RWPE1 (cell line): ENCODE measurements at regions not wholly inside any gene's neighbourhood (a gene's known extent, or its start where the extent isn't known, plus 50 kb on each side); places are given as distances from the start of the nearest gene placed in this dataset.
A peak's percentile ranks its signal among the peaks of the same experiment; 100 is the strongest.

ENCODE experiments used
- CTCF ChIA-PET: fragments of 350-600 bp; sonication (Branson Sonifier 250); formaldehyde crosslinking; extraction: SDS; loops from one replicate; lab custom pipeline; 2021; lab: Yijun Ruan, JAX
- POLR2A ChIA-PET: fragments of 400-600 bp; formaldehyde crosslinking; extraction: SDS; loops from one replicate; lab custom pipeline; 2020; ENCODE audit warnings: antibody characterized with exemption; ENCODE audit not compliant: low non-redundant PET; lab: Yijun Ruan, JAX
- DNase-seq: peaks from one replicate; pipeline ENCODE4 v3.0.0; 2012; ENCODE audit warnings: low spot score
- H3K27ac ChIP-seq: fragments of 450-650 bp; 2 replicates; pipeline ENCODE4 v1.5.1; 2017
- CTCF ChIP-seq: fragments of 450-650 bp; conservative IDR thresholded peaks from 2 replicates; pipeline ENCODE4 v1.5.1; 2017; ENCODE audit warnings: low read depth, mild to moderate bottlenecking

- peak; percentile 23 for DNase-seq
- CTCF ChIA-PET = no interaction called here
- POLR2A ChIA-PET = no interaction called here
- H3K27ac ChIP-seq = no peak overlapping the region
- no peak for TF ChIP-seq CTCF
Measured at GRCh38 chr16:51922476-51922875, 624.5 kb downstream of the TOX3 start.

- TF ChIP-seq CTCF = no peak
- POLR2A ChIA-PET = no interaction called here
- no peak overlapping the region for H3K27ac ChIP-seq
- DNase-seq = no peak
- CTCF ChIA-PET = no interaction called here
Measured at GRCh38 chr16:51919736-51920135, 627.2 kb downstream of the TOX3 start.

- DNase-seq = no peak
- ChIA-PET CTCF (no interaction called here), POLR2A (no interaction called here)
- H3K27ac ChIP-seq = no peak overlapping the region
- TF ChIP-seq CTCF = no peak
Measured at GRCh38 chr16:51916814-51917213, 630.1 kb downstream of the TOX3 start.

GRCh38 chr16:51916231-51916630, 630.7 kb downstream of the TOX3 start:
- POLR2A ChIA-PET = no interaction called here
- H3K27ac ChIP-seq = no peak overlapping the region
- DNase-seq = no peak
- no peak for TF ChIP-seq CTCF
- CTCF ChIA-PET = interaction anchor here (0.6 kb wide), 1 partner anchor 24 kb away, joined by 3 read pairs; no protein-coding TSS in a partner anchor

- no peak overlapping the region for H3K27ac ChIP-seq
- no peak for TF ChIP-seq CTCF
- ChIA-PET CTCF (no interaction called here), POLR2A (no interaction called here)
- DNase-seq = no peak
Measured at GRCh38 chr16:51907680-51908079, 639.3 kb downstream of the TOX3 start.

GRCh38 chr16:51900221-51900780, 646.6 kb downstream of the TOX3 start:
- ChIA-PET POLR2A (no interaction called here), CTCF (interaction anchor here (0.6 to 0.7 kb wide), 2 partner anchors 48 to 71 kb away, joined by 3 to 4 read pairs; no protein-coding TSS in a partner anchor)
- H3K27ac ChIP-seq = no peak overlapping the region
- TF ChIP-seq CTCF = no peak
- DNase-seq = no peak
